ENCODE measurements at regions not wholly inside any gene's neighbourhood (a gene's known extent, or its start where the extent isn't known, plus 50 kb on each side); places are given as distances from the start of the nearest gene placed in this dataset.

DNA sequence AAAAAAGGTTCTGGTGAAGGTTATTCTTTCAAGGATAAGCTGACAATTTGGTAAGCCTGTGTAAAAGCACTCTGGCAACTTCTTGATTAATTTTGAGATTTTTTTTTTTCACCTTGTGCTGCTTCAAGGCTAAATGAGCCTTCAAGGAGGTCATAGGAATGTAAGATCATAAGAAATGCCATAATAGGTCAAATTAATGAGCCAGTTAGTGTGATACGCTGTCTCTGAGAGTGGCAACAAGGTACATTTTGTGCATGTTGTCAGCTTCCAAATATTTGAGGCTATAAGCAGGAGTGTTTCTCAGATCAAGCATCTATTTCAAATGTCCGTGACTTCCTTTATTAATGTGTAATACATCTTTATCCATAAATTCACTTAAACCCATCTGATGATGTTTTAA, 72.3 kb upstream of the CDH6 start:
- Histone ChIP-seq H3K27me3 (ENCODE audit: control insufficient read depth in 1 of 2, insufficient read depth in 1 of 2, low read length in 2 of 2) (no peaks in the 10 kb centered on the region), H3K36me3 (ENCODE audit: control insufficient read depth in 1 of 2, insufficient read depth in 2 of 2, low read depth in 1 of 2, low read length in 2 of 2) (no peaks in the 10 kb centered on the region), H3K4me3 (ENCODE audit: insufficient read depth in 1 of 2, low read depth in 1 of 2, low read length in 2 of 2) (no peak overlapping the region), H3K4me2 (ENCODE audit: low read length, poor library complexity, severe bottlenecking) (no peak overlapping the region), H2BK120ac (ENCODE audit: low read depth, low read length) (no peak overlapping the region), H3K23ac (ENCODE audit: low read length in 2 of 2) (no peak overlapping the region), H3K79me1 (replicated peaks; ENCODE audit: low read length, poor library complexity, severe bottlenecking) (no peaks in the 10 kb centered on the region), H3K14ac (ENCODE audit: low read length in 2 of 2) (no peak overlapping the region), H2AFZ (ENCODE audit: low read depth, low read length) (no peak overlapping the region), H2BK15ac (ENCODE audit: low read depth, poor library complexity, severe bottlenecking) (no peak overlapping the region), H4K91ac (ENCODE audit: low read length) (no peak overlapping the region), H2BK12ac (ENCODE audit: low read length in 2 of 2) (no peak overlapping the region), H2BK5ac (ENCODE audit: low read depth, low read length, poor library complexity, severe bottlenecking) (no peak overlapping the region), H3K4me1 (ENCODE audit: control insufficient read depth, insufficient read depth, low read depth, low read length) (peaks cover 5% of the 10 kb centered on the region), H2AK5ac (ENCODE audit: low read length, severe bottlenecking) (peak overlapping the region; percentile 78), H3K27ac (ENCODE audit: low read length, poor library complexity, severe bottlenecking) (peak overlapping the region; percentile 93), H4K8ac (ENCODE audit: low read length) (no peak overlapping the region), H3K18ac (ENCODE audit: low read depth in 1 of 2, low read length in 2 of 2) (no peak overlapping the region), H3K9me3 (ENCODE audit: control insufficient read depth, low read length) (no peaks in the 10 kb centered on the region), H3K9ac (ENCODE audit: low read length) (no peak overlapping the region), H3K4ac (ENCODE audit: low read depth in 1 of 2, low read length in 2 of 2) (no peak overlapping the region)
- 69% methylated on average over 1 of the region's 2 CpGs for WGBS
- no peak for DNase-seq

DNA sequence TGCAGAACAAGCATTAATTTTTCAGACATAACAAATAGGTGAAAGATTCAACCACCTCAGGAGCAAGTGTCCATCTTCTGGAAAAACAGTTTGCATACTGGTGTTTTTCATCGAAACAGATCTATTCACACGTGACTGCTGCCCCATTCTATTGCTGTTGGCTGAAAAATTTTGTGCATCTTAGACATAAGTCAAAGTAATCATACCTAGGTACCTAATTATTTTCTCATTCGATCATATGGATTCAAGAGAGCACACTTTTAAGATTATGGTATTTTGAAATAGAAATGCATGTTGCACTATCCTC, 72.9 kb upstream of the CDH6 start:
- no peaks in the 10 kb centered on the region for H3K27me3 ChIP-seq (ENCODE audit: control insufficient read depth in 1 of 2, insufficient read depth in 1 of 2, low read length in 2 of 2)
- H3K4ac ChIP-seq (ENCODE audit: low read depth in 1 of 2, low read length in 2 of 2) = no peak overlapping the region
- no peak overlapping the region for H4K8ac ChIP-seq (ENCODE audit: low read length)
- no peak overlapping the region for H2BK15ac ChIP-seq (ENCODE audit: low read depth, poor library complexity, severe bottlenecking)
- no peak overlapping the region for H3K23ac ChIP-seq (ENCODE audit: low read length in 2 of 2)
- H3K4me2 ChIP-seq (ENCODE audit: low read length, poor library complexity, severe bottlenecking) = no peak overlapping the region
- H2BK5ac ChIP-seq (ENCODE audit: low read depth, low read length, poor library complexity, severe bottlenecking) = no peak overlapping the region
- no peak overlapping the region for H3K18ac ChIP-seq (ENCODE audit: low read depth in 1 of 2, low read length in 2 of 2)
- H2BK120ac ChIP-seq (ENCODE audit: low read depth, low read length) = no peak overlapping the region
- no peak overlapping the region for H3K14ac ChIP-seq (ENCODE audit: low read length in 2 of 2)
- peaks cover 5% of the 10 kb centered on the region for H3K4me1 ChIP-seq (ENCODE audit: control insufficient read depth, insufficient read depth, low read depth, low read length)
- no peak for DNase-seq
- no peak overlapping the region for H2AFZ ChIP-seq (ENCODE audit: low read depth, low read length)
- no peak overlapping the region for H4K91ac ChIP-seq (ENCODE audit: low read length)
- H3K4me3 ChIP-seq (ENCODE audit: insufficient read depth in 1 of 2, low read depth in 1 of 2, low read length in 2 of 2) = no peak overlapping the region
- no peaks in the 10 kb centered on the region for H3K79me1 ChIP-seq (replicated peaks; ENCODE audit: low read length, poor library complexity, severe bottlenecking)
- WGBS = 100% methylated on average over 1 of the region's 3 CpGs
- no peak overlapping the region for H2AK5ac ChIP-seq (ENCODE audit: low read length, severe bottlenecking)
- H3K27ac ChIP-seq (ENCODE audit: low read length, poor library complexity, severe bottlenecking) = peak overlapping the region; percentile 93
- no peak overlapping the region for H2BK12ac ChIP-seq (ENCODE audit: low read length in 2 of 2)
- no peak overlapping the region for H3K9ac ChIP-seq (ENCODE audit: low read length)
- no peaks in the 10 kb centered on the region for H3K36me3 ChIP-seq (ENCODE audit: control insufficient read depth in 1 of 2, insufficient read depth in 2 of 2, low read depth in 1 of 2, low read length in 2 of 2)
- no peaks in the 10 kb centered on the region for H3K9me3 ChIP-seq (ENCODE audit: control insufficient read depth, low read length)

DNA sequence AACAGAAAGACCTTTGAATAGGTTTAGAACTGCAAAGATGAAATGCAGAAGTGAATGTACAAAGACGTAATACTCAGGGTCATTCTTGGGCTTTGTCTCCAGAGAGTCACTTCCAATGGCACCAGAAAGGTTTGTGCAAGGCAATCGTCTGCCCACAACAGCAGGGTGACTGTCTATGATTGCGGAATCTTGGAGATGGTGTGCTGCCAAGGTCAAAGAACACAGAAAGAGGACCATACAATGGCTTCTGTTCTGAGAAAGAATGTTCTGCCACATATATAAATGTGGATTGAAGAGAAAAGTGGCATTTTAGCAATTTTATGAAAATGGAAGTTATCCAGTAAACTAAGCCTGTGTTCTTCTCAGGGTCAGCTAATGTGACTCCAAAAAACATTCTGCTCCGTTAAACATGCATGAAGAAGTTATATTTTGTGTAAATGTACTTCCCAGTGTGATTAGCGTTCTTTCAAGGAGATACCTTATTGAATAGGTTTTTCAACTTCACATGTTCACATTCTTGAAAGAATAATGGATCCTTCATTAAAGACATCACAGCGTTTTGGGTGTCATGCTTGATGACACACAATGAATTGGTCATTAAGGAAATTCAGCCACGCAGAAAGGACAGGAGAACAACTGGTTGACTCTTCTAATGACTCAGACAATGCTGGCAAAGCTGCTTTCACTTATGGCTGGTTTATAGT, 73.4 kb upstream of the CDH6 start:
- H3K14ac ChIP-seq (ENCODE audit: low read length in 2 of 2) = no peak overlapping the region

DNA sequence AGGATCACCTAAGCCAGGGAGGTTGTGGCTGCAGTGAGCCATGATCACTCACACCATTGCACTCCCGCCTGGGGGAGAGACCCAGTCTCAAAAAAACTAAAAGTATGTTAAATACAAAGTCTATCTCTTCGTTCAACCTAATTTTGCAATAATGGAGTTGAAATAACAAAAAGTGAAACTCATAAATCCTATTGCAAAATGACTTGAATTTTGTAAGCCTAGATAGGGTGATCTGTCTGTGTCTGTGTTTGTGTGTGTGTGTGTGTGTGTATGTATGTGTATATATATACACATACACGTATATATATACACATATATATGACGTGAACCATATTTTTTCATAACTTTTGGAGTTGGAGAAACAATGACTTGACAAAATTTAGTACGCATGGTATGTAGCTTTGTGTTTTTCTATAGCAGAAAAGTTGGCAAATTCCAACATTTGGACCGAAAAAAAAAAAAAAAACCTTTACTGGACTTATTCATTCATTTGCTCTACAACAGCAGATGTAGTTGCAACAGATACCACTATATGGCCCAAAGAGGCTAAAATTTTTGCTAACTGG, 76.9 kb upstream of the CDH6 start:
- 55% methylated on average over 1 of the region's 6 CpGs for WGBS
- no peak overlapping the region for H3K18ac ChIP-seq (ENCODE audit: low read depth in 1 of 2, low read length in 2 of 2)
- DNase-seq = no peak

More for the DNA sequence above, 73.4 kb upstream of the CDH6 start:
- no peak overlapping the region for H2BK120ac ChIP-seq (ENCODE audit: low read depth, low read length)
- no peaks in the 10 kb centered on the region for H3K79me1 ChIP-seq (replicated peaks; ENCODE audit: low read length, poor library complexity, severe bottlenecking)
- no peak overlapping the region for H3K23ac ChIP-seq (ENCODE audit: low read length in 2 of 2)
- no peak overlapping the region for H2BK12ac ChIP-seq (ENCODE audit: low read length in 2 of 2)
- no peak overlapping the region for H4K8ac ChIP-seq (ENCODE audit: low read length)
- WGBS = 85% methylated on average over 7 of the region's 7 CpGs
- peak overlapping the region; percentile 93 for H3K27ac ChIP-seq (ENCODE audit: low read length, poor library complexity, severe bottlenecking)
- H2BK15ac ChIP-seq (ENCODE audit: low read depth, poor library complexity, severe bottlenecking) = no peak overlapping the region
- H3K18ac ChIP-seq (ENCODE audit: low read depth in 1 of 2, low read length in 2 of 2) = no peak overlapping the region
- peak overlapping the region; percentile 96 for H2AK5ac ChIP-seq (ENCODE audit: low read length, severe bottlenecking)
- no peak for DNase-seq
- H3K4me3 ChIP-seq (ENCODE audit: insufficient read depth in 1 of 2, low read depth in 1 of 2, low read length in 2 of 2) = no peak overlapping the region
- no peaks in the 10 kb centered on the region for H3K36me3 ChIP-seq (ENCODE audit: control insufficient read depth in 1 of 2, insufficient read depth in 2 of 2, low read depth in 1 of 2, low read length in 2 of 2)
- H3K4ac ChIP-seq (ENCODE audit: low read depth in 1 of 2, low read length in 2 of 2) = no peak overlapping the region
- H2AFZ ChIP-seq (ENCODE audit: low read depth, low read length) = no peak overlapping the region
- H4K91ac ChIP-seq (ENCODE audit: low read length) = no peak overlapping the region
- peak overlapping the region; percentile 99 for H2BK5ac ChIP-seq (ENCODE audit: low read depth, low read length, poor library complexity, severe bottlenecking)
- H3K4me2 ChIP-seq (ENCODE audit: low read length, poor library complexity, severe bottlenecking) = no peak overlapping the region
- no peak overlapping the region for H3K9ac ChIP-seq (ENCODE audit: low read length)
- peaks cover 5% of the 10 kb centered on the region for H3K4me1 ChIP-seq (ENCODE audit: control insufficient read depth, insufficient read depth, low read depth, low read length)
- H3K27me3 ChIP-seq (ENCODE audit: control insufficient read depth in 1 of 2, insufficient read depth in 1 of 2, low read length in 2 of 2) = no peaks in the 10 kb centered on the region
- no peaks in the 10 kb centered on the region for H3K9me3 ChIP-seq (ENCODE audit: control insufficient read depth, low read length)

More for the DNA sequence above, 76.9 kb upstream of the CDH6 start:
- H3K36me3 ChIP-seq (ENCODE audit: control insufficient read depth in 1 of 2, insufficient read depth in 2 of 2, low read depth in 1 of 2, low read length in 2 of 2) = no peaks in the 10 kb centered on the region
- no peak overlapping the region for H2BK12ac ChIP-seq (ENCODE audit: low read length in 2 of 2)
- no peaks in the 10 kb centered on the region for H3K9me3 ChIP-seq (ENCODE audit: control insufficient read depth, low read length)
- H4K91ac ChIP-seq (ENCODE audit: low read length) = no peak overlapping the region
- H3K4ac ChIP-seq (ENCODE audit: low read depth in 1 of 2, low read length in 2 of 2) = no peak overlapping the region
- no peak overlapping the region for H2BK15ac ChIP-seq (ENCODE audit: low read depth, poor library complexity, severe bottlenecking)
- no peak overlapping the region for H2BK5ac ChIP-seq (ENCODE audit: low read depth, low read length, poor library complexity, severe bottlenecking)
- no peak overlapping the region for H2BK120ac ChIP-seq (ENCODE audit: low read depth, low read length)
- H2AK5ac ChIP-seq (ENCODE audit: low read length, severe bottlenecking) = peak overlapping the region; percentile 91
- H2AFZ ChIP-seq (ENCODE audit: low read depth, low read length) = no peak overlapping the region
- no peak overlapping the region for H3K14ac ChIP-seq (ENCODE audit: low read length in 2 of 2)
- no peak overlapping the region for H3K23ac ChIP-seq (ENCODE audit: low read length in 2 of 2)
- H3K79me1 ChIP-seq (replicated peaks; ENCODE audit: low read length, poor library complexity, severe bottlenecking) = no peaks in the 10 kb centered on the region
- no peak overlapping the region for H3K27ac ChIP-seq (ENCODE audit: low read length, poor library complexity, severe bottlenecking)
- H3K4me3 ChIP-seq (ENCODE audit: insufficient read depth in 1 of 2, low read depth in 1 of 2, low read length in 2 of 2) = no peak overlapping the region
- H3K27me3 ChIP-seq (ENCODE audit: control insufficient read depth in 1 of 2, insufficient read depth in 1 of 2, low read length in 2 of 2) = no peaks in the 10 kb centered on the region
- no peak overlapping the region for H3K9ac ChIP-seq (ENCODE audit: low read length)
- no peak overlapping the region for H4K8ac ChIP-seq (ENCODE audit: low read length)
- H3K4me2 ChIP-seq (ENCODE audit: low read length, poor library complexity, severe bottlenecking) = no peak overlapping the region
- H3K4me1 ChIP-seq (ENCODE audit: control insufficient read depth, insufficient read depth, low read depth, low read length) = peaks cover 2% of the 10 kb centered on the region
